Ascending aorta (tissue), 2 donors: ENCODE measurements at regions not wholly inside any gene's neighbourhood (a gene's known extent, or its start where the extent isn't known, plus 50 kb on each side); places are given as distances from the start of the nearest gene placed in this dataset.

ENCODE experiments used
- DNase-seq, 2 donors: peaks; one replicate each; pipeline ENCODE4 v3.0.0-alpha.2; 2019; ENCODE audit warnings: low spot score in 2 of 2
- H3K27ac ChIP-seq, 2 donors: fragments of 200-600 bp; sonication (generic); one replicate each; pipeline ENCODE4 v1.5.1; 2016 to 2017; ENCODE audit warnings: mild to moderate bottlenecking in 1 of 2
- H3K27me3 ChIP-seq: fragments of 200-600 bp; sonication (generic); one replicate; pipeline ENCODE4 v1.5.1; 2017
- H3K36me3 ChIP-seq, 2 donors: fragments of 200-600 bp; sonication (generic); one replicate each; pipeline ENCODE4 v1.5.1; 2016
- H3K4me1 ChIP-seq, 2 donors: fragments of 200-600 bp; sonication (generic); one replicate each; pipeline ENCODE4 v1.5.1; 2016 to 2017; ENCODE audit warnings: mild to moderate bottlenecking in 1 of 2
- H3K4me3 ChIP-seq, 2 donors: fragments of 200-600 bp; sonication (generic); one replicate each; pipeline ENCODE4 v1.5.1; 2016 to 2017; ENCODE audit warnings: mild to moderate bottlenecking in 1 of 2
- H3K9me3 ChIP-seq, 2 donors: fragments of 200-600 bp; sonication (generic); one replicate each; pipeline ENCODE4 v1.5.1; 2016
- CTCF ChIP-seq, 3 experiments: fragments of 200-600 bp in 2 of 3; fragments of 450-650 bp in 1 of 3; sonication (generic) in 2 of 3; IDR thresholded peaks; one replicate each; pipeline ENCODE4 v1.5.1; 2016 to 2019; ENCODE audit warnings: antibody characterized with exemption in 3 of 3, mild to moderate bottlenecking in 1 of 3, moderate library complexity in 1 of 3
- intact Hi-C: fragments of 100-400 bp; cut with DNase I; formaldehyde crosslinking; loops from one replicate; pipeline ENCODE4 v1.15.1; 2023

GRCh38 chr18:79597176-79597830, 82.3 kb upstream of the CTDP1 start:
- intact Hi-C loops: no loop called here
- no peak for DNase-seq
- no peaks in the 10 kb centered on the region for H3K4me1 ChIP-seq

GRCh38 chr18:79597831-79598632, 81.6 kb upstream of the CTDP1 start:
- DNase-seq: no peak
- no peaks in the 10 kb centered on the region for H3K27me3 ChIP-seq
- H3K4me3 ChIP-seq: no peak overlapping the region
- H3K36me3 ChIP-seq: no peaks in the 10 kb centered on the region
- H3K9me3 ChIP-seq: peaks cover 5 to 13% of the 10 kb centered on the region in 2 donors
- no peak for TF ChIP-seq CTCF (IDR thresholded peaks at IDR 0.05)
- H3K4me1 ChIP-seq: no peaks in the 10 kb centered on the region
- intact Hi-C loops: no loop called here
- no peak overlapping the region for H3K27ac ChIP-seq

More at GRCh38 chr18:79597176-79597830, 82.3 kb upstream of the CTDP1 start:
- no peak overlapping the region for H3K27ac ChIP-seq
- H3K4me3 ChIP-seq: no peak overlapping the region
- no peaks in the 10 kb centered on the region for H3K27me3 ChIP-seq
- peaks cover 8 to 18% of the 10 kb centered on the region in 2 donors for H3K9me3 ChIP-seq
- no peak for TF ChIP-seq CTCF (IDR thresholded peaks at IDR 0.05)
- H3K36me3 ChIP-seq: no peaks in the 10 kb centered on the region

- Histone ChIP-seq H3K4me3 (no peak overlapping the region), H3K9me3 (peaks cover 4 to 6% of the 10 kb centered on the region in 2 donors), H3K27me3 (no peaks in the 10 kb centered on the region), H3K4me1 (no peaks in the 10 kb centered on the region), H3K27ac (no peak overlapping the region), H3K36me3 (no peaks in the 10 kb centered on the region)
- intact Hi-C loops: no loop called here
- DNase-seq: no peak
- TF ChIP-seq CTCF (IDR thresholded peaks at IDR 0.05): no peak
These were observed 80.9 kb upstream of the CTDP1 start for GRCh38 chr18:79598633-79599175.

- intact Hi-C loops: no loop called here
- TF ChIP-seq CTCF (IDR thresholded peaks at IDR 0.05): no peak
- Histone ChIP-seq H3K9me3 (peaks cover 0 to 4% of the 10 kb centered on the region in 2 donors), H3K4me3 (no peak overlapping the region), H3K4me1 (no peaks in the 10 kb centered on the region), H3K27ac (no peak overlapping the region), H3K27me3 (no peaks in the 10 kb centered on the region), H3K36me3 (no peaks in the 10 kb centered on the region)
- DNase-seq: no peak
These were observed 80.1 kb upstream of the CTDP1 start for GRCh38 chr18:79599441-79599931.

- Histone ChIP-seq H3K4me1 (no peaks in the 10 kb centered on the region), H3K36me3 (no peaks in the 10 kb centered on the region)
- no peak for TF ChIP-seq CTCF (IDR thresholded peaks at IDR 0.05)
These were observed 79.5 kb upstream of the CTDP1 start for GRCh38 chr18:79600141-79600540.

More at GRCh38 chr18:79600141-79600540, 79.5 kb upstream of the CTDP1 start:
- intact Hi-C loops: no loop called here
- no peaks in the 10 kb centered on the region for H3K27me3 ChIP-seq
- H3K27ac ChIP-seq: no peak overlapping the region
- H3K9me3 ChIP-seq: peaks cover 0 to 4% of the 10 kb centered on the region in 2 donors
- H3K4me3 ChIP-seq: no peak overlapping the region
- DNase-seq: no peak
